ENCODE measurements at regions not wholly inside any gene's neighbourhood (a gene's known extent, or its start where the extent isn't known, plus 50 kb on each side); places are given as distances from the start of the nearest gene placed in this dataset.

GRCh38 chr14:59046746-59047145 is 141.7 kb upstream of the DAAM1 start:
- TF ChIP-seq, protein P1, sequence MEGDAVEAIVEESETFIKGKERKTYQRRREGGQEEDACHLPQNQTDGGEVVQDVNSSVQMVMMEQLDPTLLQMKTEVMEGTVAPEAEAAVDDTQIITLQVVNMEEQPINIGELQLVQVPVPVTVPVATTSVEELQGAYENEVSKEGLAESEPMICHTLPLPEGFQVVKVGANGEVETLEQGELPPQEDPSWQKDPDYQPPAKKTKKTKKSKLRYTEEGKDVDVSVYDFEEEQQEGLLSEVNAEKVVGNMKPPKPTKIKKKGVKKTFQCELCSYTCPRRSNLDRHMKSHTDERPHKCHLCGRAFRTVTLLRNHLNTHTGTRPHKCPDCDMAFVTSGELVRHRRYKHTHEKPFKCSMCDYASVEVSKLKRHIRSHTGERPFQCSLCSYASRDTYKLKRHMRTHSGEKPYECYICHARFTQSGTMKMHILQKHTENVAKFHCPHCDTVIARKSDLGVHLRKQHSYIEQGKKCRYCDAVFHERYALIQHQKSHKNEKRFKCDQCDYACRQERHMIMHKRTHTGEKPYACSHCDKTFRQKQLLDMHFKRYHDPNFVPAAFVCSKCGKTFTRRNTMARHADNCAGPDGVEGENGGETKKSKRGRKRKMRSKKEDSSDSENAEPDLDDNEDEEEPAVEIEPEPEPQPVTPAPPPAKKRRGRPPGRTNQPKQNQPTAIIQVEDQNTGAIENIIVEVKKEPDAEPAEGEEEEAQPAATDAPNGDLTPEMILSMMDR (IDR thresholded peaks at IDR 0.05), result no peak
- TF ChIP-seq POLR2AphosphoS5 (IDR thresholded peaks at IDR 0.05), result no peak
- TF ChIP-seq EP300 (IDR thresholded peaks at IDR 0.05), result no peak
- TF ChIP-seq POLR2A (IDR thresholded peaks at IDR 0.05), result no peak
